Activated T-helper 1 cell treated with Interleukin-2 at 50 U/mL for 16 hours (primary cell): ENCODE measurements at regions not wholly inside any gene's neighbourhood (a gene's known extent, or its start where the extent isn't known, plus 50 kb on each side); places are given as distances from the start of the nearest gene placed in this dataset.

Experiments
- DNase-seq: peaks from one replicate; pipeline ENCODE4 v3.0.0-alpha.2; 2020; ENCODE audit warnings: low read depth

GRCh38 chr22:22075382-22076163, 93.0 kb upstream of the TOP3B start:
- no peak for DNase-seq

- DNase-seq: no peak
Measured at GRCh38 chr22:22074634-22075381, 92.2 kb upstream of the TOP3B start.

- no peak for DNase-seq
Measured at GRCh38 chr22:22073769-22074561, 91.4 kb upstream of the TOP3B start.

- no peak for DNase-seq
Measured at GRCh38 chr22:22072169-22072836, 89.7 kb upstream of the TOP3B start.

GRCh38 chr22:22071455-22071854, 88.9 kb upstream of the TOP3B start:
- DNase-seq: no peak

- no peak for DNase-seq
Measured at GRCh38 chr22:22070371-22070824, 87.8 kb upstream of the TOP3B start.

GRCh38 chr22:22069450-22070370, 87.1 kb upstream of the TOP3B start:
- no peak for DNase-seq

- no peak for DNase-seq
Measured at GRCh38 chr22:22068657-22069056, 86.1 kb upstream of the TOP3B start.

GRCh38 chr22:22068025-22068424, 85.4 kb upstream of the TOP3B start:
- DNase-seq: no peak

- no peak for DNase-seq
Measured at GRCh38 chr22:22067192-22067591, 84.6 kb upstream of the TOP3B start.

GRCh38 chr22:22064580-22064979, 82.0 kb upstream of the TOP3B start:
- no peak for DNase-seq

GRCh38 chr22:22062306-22062793, 79.8 kb upstream of the TOP3B start:
- no peak for DNase-seq

- DNase-seq: no peak
Measured at GRCh38 chr22:22061085-22062077, 78.8 kb upstream of the TOP3B start.

GRCh38 chr22:22060200-22061084, 77.9 kb upstream of the TOP3B start:
- peak; percentile 22 for DNase-seq

- no peak for DNase-seq
Measured at GRCh38 chr22:22059291-22060002, 76.9 kb upstream of the TOP3B start.

GRCh38 chr22:22058633-22059290, 76.2 kb upstream of the TOP3B start:
- DNase-seq: no peak
